ENCODE measurements at regions not wholly inside any gene's neighbourhood (a gene's known extent, or its start where the extent isn't known, plus 50 kb on each side); places are given as distances from the start of the nearest gene placed in this dataset.
"Not testable (repeated sequence)": the region's sequence is repeated elsewhere in the genome, so short reads cannot be mapped to it uniquely, and the experiment has no call there.

DNA sequence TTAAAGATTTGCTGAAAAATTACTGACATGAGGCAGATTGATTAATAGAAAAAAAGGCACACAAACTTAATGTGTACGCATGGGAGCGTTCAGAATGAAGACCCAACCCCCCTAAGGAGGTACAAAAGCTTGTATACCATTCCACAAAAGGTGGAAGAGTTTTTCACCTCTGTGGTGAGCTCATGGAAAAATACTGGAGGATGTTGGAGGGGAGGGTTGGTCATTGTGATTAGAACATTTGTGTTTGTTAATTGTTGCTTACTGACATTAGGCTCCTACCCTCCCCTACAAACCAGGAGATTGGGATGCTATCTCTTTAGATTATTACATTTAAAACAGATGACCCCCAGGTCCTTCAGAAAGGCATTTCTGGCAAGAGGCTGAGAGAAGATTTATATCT, 1973.3 kb downstream of the OLFM4 start:
- TF ChIP-seq, protein P1, sequence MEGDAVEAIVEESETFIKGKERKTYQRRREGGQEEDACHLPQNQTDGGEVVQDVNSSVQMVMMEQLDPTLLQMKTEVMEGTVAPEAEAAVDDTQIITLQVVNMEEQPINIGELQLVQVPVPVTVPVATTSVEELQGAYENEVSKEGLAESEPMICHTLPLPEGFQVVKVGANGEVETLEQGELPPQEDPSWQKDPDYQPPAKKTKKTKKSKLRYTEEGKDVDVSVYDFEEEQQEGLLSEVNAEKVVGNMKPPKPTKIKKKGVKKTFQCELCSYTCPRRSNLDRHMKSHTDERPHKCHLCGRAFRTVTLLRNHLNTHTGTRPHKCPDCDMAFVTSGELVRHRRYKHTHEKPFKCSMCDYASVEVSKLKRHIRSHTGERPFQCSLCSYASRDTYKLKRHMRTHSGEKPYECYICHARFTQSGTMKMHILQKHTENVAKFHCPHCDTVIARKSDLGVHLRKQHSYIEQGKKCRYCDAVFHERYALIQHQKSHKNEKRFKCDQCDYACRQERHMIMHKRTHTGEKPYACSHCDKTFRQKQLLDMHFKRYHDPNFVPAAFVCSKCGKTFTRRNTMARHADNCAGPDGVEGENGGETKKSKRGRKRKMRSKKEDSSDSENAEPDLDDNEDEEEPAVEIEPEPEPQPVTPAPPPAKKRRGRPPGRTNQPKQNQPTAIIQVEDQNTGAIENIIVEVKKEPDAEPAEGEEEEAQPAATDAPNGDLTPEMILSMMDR (IDR thresholded peaks at IDR 0.05; ENCODE audit: low read depth, low read length): no peak
- no peak overlapping the region for H3K4me3 ChIP-seq (ENCODE audit: low read depth, low read length)

DNA sequence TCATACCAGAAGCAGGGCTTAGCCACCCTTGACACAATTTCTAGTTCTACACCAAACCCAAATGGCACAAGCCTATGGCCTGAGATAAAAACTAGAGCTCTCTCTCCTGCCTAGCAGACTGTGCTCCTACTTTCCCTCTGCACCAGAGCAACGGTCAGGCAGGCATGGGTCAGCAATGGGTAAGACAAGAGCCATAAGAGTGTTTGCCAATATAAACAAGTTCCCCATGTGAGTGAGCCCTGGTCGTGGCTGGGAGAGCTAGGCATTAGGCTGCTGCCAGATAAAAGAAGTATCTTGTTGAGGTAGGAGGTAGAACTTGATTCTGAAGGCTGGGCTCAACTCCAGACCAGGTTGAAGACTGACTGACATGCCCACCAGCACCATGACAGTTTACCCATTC, 1979.1 kb downstream of the OLFM4 start:
- POLR2A ChIA-PET: no interaction called here
- CTCF ChIA-PET: no interaction called here

More for the DNA sequence above, 1973.3 kb downstream of the OLFM4 start:
- H3K9me3 ChIP-seq (ENCODE audit: control insufficient read depth, insufficient read depth, low read length): peaks cover 14% of the 10 kb centered on the region
- ChIA-PET POLR2A (no interaction called here), CTCF (no interaction called here)
- no peak overlapping the region for H3K27ac ChIP-seq (ENCODE audit: low read depth, low read length)
- DNase-seq (ENCODE audit: low read depth, low spot score): no peak
- H3K27me3 ChIP-seq (ENCODE audit: control insufficient read depth, insufficient read depth, low read length): no peaks in the 10 kb centered on the region

DNA sequence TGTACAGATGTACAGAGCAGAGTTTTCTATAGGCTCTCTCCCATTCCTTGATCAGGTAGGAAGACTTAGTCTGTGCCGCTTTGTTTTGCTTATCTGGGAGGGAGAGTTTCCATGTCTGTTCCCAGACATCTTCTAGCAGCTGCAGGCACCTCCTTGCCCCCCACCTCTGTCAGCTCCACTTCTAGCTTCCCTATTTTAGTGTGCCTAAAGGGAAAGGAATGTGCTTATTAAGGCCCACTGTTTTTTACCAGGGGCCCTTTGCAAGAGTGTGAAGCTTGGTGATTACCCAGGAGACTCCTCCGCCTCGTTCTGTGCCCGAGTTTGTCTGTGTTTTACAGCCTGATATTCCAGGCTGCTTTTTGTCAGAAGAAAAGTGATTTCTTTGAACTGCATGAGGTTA, 1984.4 kb downstream of the OLFM4 start:
- no peaks in the 10 kb centered on the region for H3K27me3 ChIP-seq (ENCODE audit: control insufficient read depth, insufficient read depth, low read length)
- ChIA-PET CTCF (no interaction called here), POLR2A (no interaction called here)
- DNase-seq (ENCODE audit: low read depth, low spot score): no peak
- no peak overlapping the region for H3K4me3 ChIP-seq (ENCODE audit: low read depth, low read length)
- H3K27ac ChIP-seq (ENCODE audit: low read depth, low read length): no peak overlapping the region
- TF ChIP-seq, protein P1 (IDR thresholded peaks at IDR 0.05; ENCODE audit: low read depth, low read length): no peak
- peaks cover 16% of the 10 kb centered on the region; the same call in 1 of the 2 replicates for H3K9me3 ChIP-seq (ENCODE audit: control insufficient read depth, insufficient read depth, low read length)

More for the DNA sequence above, 1979.1 kb downstream of the OLFM4 start:
- Histone ChIP-seq H3K4me3 (ENCODE audit: low read depth, low read length) (no peak overlapping the region), H3K9me3 (ENCODE audit: control insufficient read depth, insufficient read depth, low read length) (peaks cover 19% of the 10 kb centered on the region; the same call in 1 of the 2 replicates), H3K27me3 (ENCODE audit: control insufficient read depth, insufficient read depth, low read length) (no peaks in the 10 kb centered on the region), H3K27ac (ENCODE audit: low read depth, low read length) (no peak overlapping the region)
- TF ChIP-seq, protein P1 (IDR thresholded peaks at IDR 0.05; ENCODE audit: low read depth, low read length): no peak
- DNase-seq (ENCODE audit: low read depth, low spot score): no peak

DNA sequence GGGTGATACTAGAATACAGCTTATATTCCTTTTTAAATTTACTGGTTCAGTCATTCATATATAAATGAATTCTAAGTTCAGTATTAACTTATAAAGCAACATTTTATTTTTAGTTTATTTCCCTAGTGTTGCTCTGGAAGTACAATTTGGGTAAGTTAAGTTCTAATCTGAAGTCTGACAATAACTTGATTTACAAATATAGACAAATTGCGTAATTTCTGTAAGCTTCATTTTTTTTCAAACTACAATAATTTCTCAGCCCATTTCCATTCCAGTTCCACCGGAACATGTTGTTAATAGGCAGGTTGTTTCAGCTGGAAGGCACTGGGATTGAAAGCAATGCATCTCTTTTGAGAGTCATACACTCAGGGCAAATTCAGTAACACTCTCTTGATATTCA, 2000.7 kb downstream of the OLFM4 start:
- Histone ChIP-seq H3K27ac (ENCODE audit: low read depth, low read length) (no peak overlapping the region), H3K4me3 (ENCODE audit: low read depth, low read length) (no peak overlapping the region), H3K9me3 (ENCODE audit: control insufficient read depth, insufficient read depth, low read length) (peaks cover 9% of the 10 kb centered on the region; the same call in 1 of the 2 replicates), H3K27me3 (ENCODE audit: control insufficient read depth, insufficient read depth, low read length) (no peaks in the 10 kb centered on the region)
- POLR2A ChIA-PET: no interaction called here
- CTCF ChIA-PET: no interaction called here
- DNase-seq (ENCODE audit: low read depth, low spot score): no peak
- TF ChIP-seq, protein P1 (IDR thresholded peaks at IDR 0.05; ENCODE audit: low read depth, low read length): no peak

DNA sequence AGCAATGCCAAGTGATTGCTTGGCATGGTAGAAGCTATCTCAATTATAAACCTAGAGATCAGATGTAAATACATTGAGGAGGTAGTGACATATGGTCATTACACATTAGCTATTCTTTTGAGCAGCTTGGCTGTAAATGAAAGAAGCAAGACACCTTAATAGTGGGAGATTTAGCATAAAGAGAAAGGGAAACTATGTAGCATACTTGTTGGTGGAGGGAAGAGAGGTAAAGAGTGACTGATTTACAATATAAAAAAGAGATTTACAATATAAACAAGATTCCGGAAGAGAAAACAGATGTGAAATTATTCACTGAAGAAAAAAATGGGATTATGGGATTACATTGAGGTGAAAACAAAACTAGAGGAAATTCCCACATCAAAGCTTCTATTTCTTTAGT, 2009.6 kb downstream of the OLFM4 start:
- Histone ChIP-seq H3K27me3 (ENCODE audit: control insufficient read depth, insufficient read depth, low read length) (no peaks in the 10 kb centered on the region), H3K4me3 (ENCODE audit: low read depth, low read length) (no peak overlapping the region), H3K27ac (ENCODE audit: low read depth, low read length) (no peak overlapping the region), H3K9me3 (ENCODE audit: control insufficient read depth, insufficient read depth, low read length) (no peaks in the 10 kb centered on the region)
- ChIA-PET CTCF (no interaction called here), POLR2A (no interaction called here)
- TF ChIP-seq, protein P1 (IDR thresholded peaks at IDR 0.05; ENCODE audit: low read depth, low read length): no peak
- no peak for DNase-seq (ENCODE audit: low read depth, low spot score)

DNA sequence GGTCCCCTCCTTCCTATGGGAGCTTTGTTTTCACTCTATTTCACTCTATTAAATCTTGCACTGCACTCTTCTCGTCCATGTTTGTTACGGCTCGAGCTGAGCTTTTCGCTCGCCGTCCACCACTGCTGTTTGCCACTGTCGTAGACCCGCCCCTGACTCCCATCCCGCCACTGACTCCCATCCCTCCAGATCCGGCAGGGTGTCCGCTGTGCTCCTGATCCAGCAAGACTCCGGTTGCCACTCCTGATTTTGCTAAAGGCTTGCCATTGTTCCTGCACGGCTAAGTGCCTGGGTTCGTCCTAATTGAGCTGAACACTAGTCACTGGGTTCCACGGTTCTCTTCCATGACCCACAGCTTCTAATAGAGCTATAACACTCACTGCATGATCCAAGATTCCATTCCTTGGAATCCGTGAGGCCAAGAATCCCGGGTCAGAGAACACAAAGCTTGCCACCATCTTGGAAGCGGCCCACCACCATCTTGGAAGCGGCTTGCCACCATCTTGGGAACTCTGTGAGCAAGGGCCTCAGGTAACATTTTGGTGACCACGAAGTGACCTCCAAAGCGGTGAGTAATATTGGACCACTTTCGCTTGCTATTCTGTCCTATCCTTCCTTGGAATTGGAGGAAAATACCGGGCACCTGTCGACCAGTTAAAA, 2025.4 kb downstream of the OLFM4 start:
- CTCF ChIA-PET; POLR2A ChIA-PET; H3K27me3 ChIP-seq (ENCODE audit: control insufficient read depth, insufficient read depth, low read length); H3K4me3 ChIP-seq (ENCODE audit: low read depth, low read length); H3K27ac ChIP-seq (ENCODE audit: low read depth, low read length); DNase-seq (ENCODE audit: low read depth, low spot score): not testable (repeated sequence)
- peaks cover 13% of the 10 kb centered on the region for H3K9me3 ChIP-seq (ENCODE audit: control insufficient read depth, insufficient read depth, low read length)

DNA sequence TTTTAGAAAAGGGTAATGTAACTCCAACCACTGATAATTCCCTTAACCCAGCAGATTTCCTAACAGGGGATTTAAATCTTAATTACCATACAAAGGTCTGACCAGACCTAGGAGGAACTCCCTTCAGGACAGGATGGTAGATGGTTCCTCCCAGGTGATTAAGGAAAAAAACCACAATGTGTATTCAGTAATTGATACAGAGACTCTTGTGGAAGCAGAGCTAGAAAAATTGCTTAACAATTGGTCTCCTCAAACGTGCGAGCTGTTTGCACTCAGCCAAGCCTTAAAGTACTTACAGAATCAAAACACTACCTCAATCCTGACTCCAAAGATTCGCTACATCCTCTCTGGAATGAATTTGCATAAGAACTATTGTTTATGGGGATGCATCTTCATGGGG, 2027.1 kb downstream of the OLFM4 start:
- H3K4me3 ChIP-seq (ENCODE audit: low read depth, low read length); DNase-seq (ENCODE audit: low read depth, low spot score); POLR2A ChIA-PET; CTCF ChIA-PET; H3K27ac ChIP-seq (ENCODE audit: low read depth, low read length); H3K27me3 ChIP-seq (ENCODE audit: control insufficient read depth, insufficient read depth, low read length): not testable (repeated sequence)
- peaks cover 13% of the 10 kb centered on the region for H3K9me3 ChIP-seq (ENCODE audit: control insufficient read depth, insufficient read depth, low read length)

Data from AG04450 (cell line).